ENCODE measurements at regions not wholly inside any gene's neighbourhood (a gene's known extent, or its start where the extent isn't known, plus 50 kb on each side); places are given as distances from the start of the nearest gene placed in this dataset.
"Not testable (repeated sequence)": the region's sequence is repeated elsewhere in the genome, so short reads cannot be mapped to it uniquely, and the experiment has no call there.

- no peak for DNase-seq
Measured at GRCh38 chr12:23088594-23088993, 463.6 kb downstream of the ETNK1 start.

GRCh38 chr12:23093488-23093887, 468.5 kb downstream of the ETNK1 start:
- no peak for DNase-seq

GRCh38 chr12:23096321-23096720, 471.4 kb downstream of the ETNK1 start:
- DNase-seq = no peak

GRCh38 chr12:23098110-23098509, 473.1 kb downstream of the ETNK1 start:
- no peak for DNase-seq

GRCh38 chr12:23098517-23098916, 473.5 kb downstream of the ETNK1 start:
- no peak for DNase-seq

GRCh38 chr12:23099104-23099503, 474.1 kb downstream of the ETNK1 start:
- no peak for DNase-seq

GRCh38 chr12:23099604-23100003, 474.6 kb downstream of the ETNK1 start:
- DNase-seq = no peak

- no peak for DNase-seq
Measured at GRCh38 chr12:23108957-23109356, 484.0 kb downstream of the ETNK1 start.

- DNase-seq = no peak
Measured at GRCh38 chr12:23113781-23114180, 488.8 kb downstream of the ETNK1 start.

GRCh38 chr12:23115984-23116383, 491.0 kb downstream of the ETNK1 start:
- DNase-seq = no peak

GRCh38 chr12:23126794-23127193, 501.8 kb downstream of the ETNK1 start:
- no peak for DNase-seq

GRCh38 chr12:23127701-23128100, 502.7 kb downstream of the ETNK1 start:
- no peak for DNase-seq

GRCh38 chr12:23128462-23128861, 503.5 kb downstream of the ETNK1 start:
- no peak for DNase-seq

- DNase-seq = no peak
Measured at GRCh38 chr12:23132357-23132756, 507.4 kb downstream of the ETNK1 start.

- no peak for DNase-seq
Measured at GRCh38 chr12:23133471-23133870, 508.5 kb downstream of the ETNK1 start.

- DNase-seq = no peak
Measured at GRCh38 chr12:23139026-23139425, 514.1 kb downstream of the ETNK1 start.

GRCh38 chr12:23140710-23141109, 515.7 kb downstream of the ETNK1 start:
- no peak for DNase-seq

GRCh38 chr12:23141335-23141734, 516.4 kb downstream of the ETNK1 start:
- DNase-seq = no peak

- DNase-seq = not testable (repeated sequence)
Measured at GRCh38 chr12:23146070-23146469, 521.1 kb downstream of the ETNK1 start.

GRCh38 chr12:23168459-23168858, 543.5 kb downstream of the ETNK1 start:
- no peak for DNase-seq

- no peak for DNase-seq
Measured at GRCh38 chr12:23169012-23169695, 544.2 kb downstream of the ETNK1 start.

GRCh38 chr12:23169696-23170013, 544.7 kb downstream of the ETNK1 start:
- no peak for DNase-seq

GRCh38 chr12:23174917-23175316, 549.9 kb downstream of the ETNK1 start:
- no peak for DNase-seq

GRCh38 chr12:23185346-23185745, 560.4 kb downstream of the ETNK1 start:
- DNase-seq = no peak

- DNase-seq = no peak
Measured at GRCh38 chr12:23186950-23187349, 562.0 kb downstream of the ETNK1 start.

GRCh38 chr12:23193552-23193951, 568.6 kb downstream of the ETNK1 start:
- no peak for DNase-seq

Measured in CD4-positive, alpha-beta T cell treated with Interferon gamma for 1 hour (primary cell).